Fibroblast of lung (primary cell): ENCODE measurements at regions not wholly inside any gene's neighbourhood (a gene's known extent, or its start where the extent isn't known, plus 50 kb on each side); places are given as distances from the start of the nearest gene placed in this dataset.

ENCODE experiments used
- EZH2 ChIP-seq: IDR thresholded peaks from 2 replicates; pipeline ENCODE4 v1.5.1; 2012; ENCODE audit warnings: low read length, control low read depth, mild to moderate bottlenecking; ENCODE audit errors: missing control alignments
- TF ChIP-seq, protein P1 (sequence below), 2 donors: IDR thresholded peaks in 1 of 2; conservative IDR thresholded peaks in 1 of 2; 1 replicate in 1 of 2; 2 replicates in 1 of 2; pipeline ENCODE4 v1.5.1; 2011 to 2012; ENCODE audit warnings: low read length in 2 of 2, control low read depth in 1 of 2, inconsistent platforms in 1 of 2, low read depth in 1 of 2, mild to moderate bottlenecking in 1 of 2

DNA sequence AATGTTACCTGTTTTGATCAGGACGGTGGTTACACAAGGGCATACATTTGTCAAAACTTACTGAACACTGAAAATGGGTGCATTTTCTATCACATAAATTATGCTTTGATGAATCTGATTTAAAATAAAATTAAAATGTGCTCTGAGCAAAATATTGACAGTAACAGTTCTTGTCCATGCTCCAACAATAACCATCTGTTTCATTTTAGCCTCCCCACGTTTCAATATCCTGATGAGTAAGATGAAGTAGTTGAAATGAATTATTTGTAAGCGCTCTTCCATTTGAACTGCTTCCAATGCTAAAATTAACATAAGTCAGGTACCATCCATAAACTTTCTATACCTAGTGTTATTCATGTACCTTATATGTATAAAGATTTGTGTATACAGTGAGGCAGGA, 365.4 kb downstream of the LTN1 start:
- TF ChIP-seq, protein P1, sequence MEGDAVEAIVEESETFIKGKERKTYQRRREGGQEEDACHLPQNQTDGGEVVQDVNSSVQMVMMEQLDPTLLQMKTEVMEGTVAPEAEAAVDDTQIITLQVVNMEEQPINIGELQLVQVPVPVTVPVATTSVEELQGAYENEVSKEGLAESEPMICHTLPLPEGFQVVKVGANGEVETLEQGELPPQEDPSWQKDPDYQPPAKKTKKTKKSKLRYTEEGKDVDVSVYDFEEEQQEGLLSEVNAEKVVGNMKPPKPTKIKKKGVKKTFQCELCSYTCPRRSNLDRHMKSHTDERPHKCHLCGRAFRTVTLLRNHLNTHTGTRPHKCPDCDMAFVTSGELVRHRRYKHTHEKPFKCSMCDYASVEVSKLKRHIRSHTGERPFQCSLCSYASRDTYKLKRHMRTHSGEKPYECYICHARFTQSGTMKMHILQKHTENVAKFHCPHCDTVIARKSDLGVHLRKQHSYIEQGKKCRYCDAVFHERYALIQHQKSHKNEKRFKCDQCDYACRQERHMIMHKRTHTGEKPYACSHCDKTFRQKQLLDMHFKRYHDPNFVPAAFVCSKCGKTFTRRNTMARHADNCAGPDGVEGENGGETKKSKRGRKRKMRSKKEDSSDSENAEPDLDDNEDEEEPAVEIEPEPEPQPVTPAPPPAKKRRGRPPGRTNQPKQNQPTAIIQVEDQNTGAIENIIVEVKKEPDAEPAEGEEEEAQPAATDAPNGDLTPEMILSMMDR (conservative IDR thresholded peaks at IDR 0.05 in 1 of 2, IDR thresholded peaks at IDR 0.05 in 1 of 2; ENCODE audit: low read depth in 1 of 2, low read length in 2 of 2), result no peak
- no peak for TF ChIP-seq EZH2
